ENCODE measurements at regions not wholly inside any gene's neighbourhood (a gene's known extent, or its start where the extent isn't known, plus 50 kb on each side); places are given as distances from the start of the nearest gene placed in this dataset.

DNA sequence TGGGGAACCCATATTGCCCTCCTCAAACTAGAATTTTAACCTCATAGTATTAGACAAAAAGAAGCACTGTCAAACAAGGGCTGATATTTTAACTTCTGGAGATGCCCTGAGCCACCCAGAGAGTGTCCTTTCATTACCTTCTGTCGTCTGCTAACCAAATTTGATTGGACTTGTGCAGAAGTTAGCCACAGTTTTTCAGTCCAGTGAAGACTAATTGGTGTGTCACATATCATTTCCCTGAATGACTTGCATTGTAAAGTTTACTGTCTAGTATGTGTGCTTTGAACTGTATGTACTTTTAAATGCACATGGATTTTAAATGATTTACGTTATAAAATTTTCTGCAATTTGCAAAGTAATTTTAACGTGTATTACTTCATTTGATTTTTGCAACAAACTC lies 646.5 kb downstream of the SATB2 start:
- intact Hi-C loops (cut with micrococcal nuclease) = no loop called here

DNA sequence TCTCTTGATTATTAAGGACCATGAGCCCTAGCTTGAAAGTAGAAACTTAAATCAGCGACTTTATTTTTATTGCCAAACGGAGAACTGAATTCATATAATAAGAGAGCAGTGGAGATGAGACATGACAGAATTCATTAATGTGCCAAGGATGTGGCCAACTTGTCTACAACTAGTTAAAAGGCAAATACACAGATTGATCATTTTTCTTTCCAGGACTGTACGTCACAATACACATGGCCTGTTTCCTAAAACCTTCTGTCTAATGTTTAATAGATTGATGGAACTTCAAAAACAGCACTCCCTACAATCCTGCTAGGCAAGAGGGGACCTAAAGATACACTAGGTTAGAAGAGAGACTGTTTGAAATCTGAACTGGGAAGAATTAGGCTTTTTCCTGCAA lies 647.8 kb downstream of the SATB2 start:
- intact Hi-C loops (cut with micrococcal nuclease) = no loop called here

DNA sequence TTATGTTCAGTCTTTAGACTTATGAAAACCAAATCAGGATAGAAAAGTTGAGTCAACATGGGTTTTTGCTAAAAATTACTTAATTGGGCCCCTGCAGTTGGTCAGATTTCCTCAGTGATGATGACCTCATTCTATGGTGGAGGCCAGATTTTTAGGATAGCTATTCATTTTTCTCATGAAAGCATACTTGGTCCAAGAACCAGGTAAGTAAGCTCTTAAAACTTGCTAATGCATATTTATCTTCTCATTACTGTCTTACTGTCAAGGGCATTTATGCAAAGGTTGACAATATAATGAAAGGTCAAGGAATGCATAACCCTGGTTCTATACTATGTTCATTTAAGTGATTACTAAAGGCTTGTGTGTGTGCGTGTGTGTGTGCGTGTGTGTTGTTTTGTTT lies 650.6 kb downstream of the SATB2 start:
- intact Hi-C loops (cut with micrococcal nuclease) = no loop called here

DNA sequence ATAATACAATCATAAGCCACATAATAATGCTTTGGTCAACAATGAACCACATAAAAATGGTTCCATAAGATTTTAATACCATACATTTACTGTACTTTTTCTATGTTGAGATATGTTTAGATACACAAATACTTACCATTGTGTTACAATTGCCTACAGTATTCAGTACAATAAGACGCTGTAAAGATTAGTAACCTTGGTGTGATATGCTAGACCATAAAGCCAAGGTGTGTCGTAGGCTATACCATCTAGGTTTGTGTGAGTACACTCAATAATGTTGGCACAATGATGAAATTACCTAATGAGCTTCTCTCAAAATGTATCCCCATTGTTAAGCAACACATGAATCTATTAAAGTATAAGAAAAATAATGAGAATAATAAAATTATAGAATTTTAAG lies 662.3 kb downstream of the SATB2 start:
- intact Hi-C loops (cut with micrococcal nuclease) = no loop called here

DNA sequence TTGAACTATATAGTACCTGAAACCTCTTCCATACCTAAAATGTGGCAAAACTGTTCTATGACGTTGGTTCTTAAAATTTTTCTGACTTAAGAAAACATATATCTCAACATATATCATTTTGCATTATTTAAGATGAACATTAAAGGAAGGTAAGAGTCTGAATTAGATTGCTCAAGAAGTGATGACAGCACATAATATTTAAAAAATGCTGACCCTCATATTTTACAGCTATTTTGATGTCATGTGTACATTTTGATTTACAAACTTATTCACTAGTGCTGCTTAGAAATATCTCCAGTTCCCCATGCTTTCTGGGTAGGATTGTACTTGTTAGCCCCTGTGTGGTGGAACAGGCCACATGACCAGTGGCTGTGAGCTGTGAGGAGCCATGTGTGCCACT lies 666.1 kb downstream of the SATB2 start:
- intact Hi-C loops (cut with micrococcal nuclease) = no loop called here

DNA sequence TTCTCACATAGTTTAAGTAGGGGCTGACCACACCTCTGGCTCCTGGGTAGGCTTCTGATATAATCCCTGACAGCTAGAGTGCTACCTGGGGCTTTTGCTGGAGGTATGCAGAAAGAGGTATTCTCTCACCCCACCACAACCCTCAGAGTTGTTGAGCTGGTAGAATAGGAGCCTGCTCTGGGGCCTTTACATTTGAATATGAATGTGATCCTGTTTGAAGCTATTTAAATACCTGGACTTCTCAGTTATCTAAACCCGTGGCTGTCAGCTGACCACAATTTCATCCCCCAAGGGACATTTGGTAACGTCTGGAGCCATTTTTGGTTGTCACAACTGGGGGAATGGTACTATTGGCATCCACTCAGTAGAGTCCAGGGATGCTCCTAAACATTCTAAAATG lies 669.1 kb downstream of the SATB2 start:
- intact Hi-C loops (cut with micrococcal nuclease) = no loop called here

DNA sequence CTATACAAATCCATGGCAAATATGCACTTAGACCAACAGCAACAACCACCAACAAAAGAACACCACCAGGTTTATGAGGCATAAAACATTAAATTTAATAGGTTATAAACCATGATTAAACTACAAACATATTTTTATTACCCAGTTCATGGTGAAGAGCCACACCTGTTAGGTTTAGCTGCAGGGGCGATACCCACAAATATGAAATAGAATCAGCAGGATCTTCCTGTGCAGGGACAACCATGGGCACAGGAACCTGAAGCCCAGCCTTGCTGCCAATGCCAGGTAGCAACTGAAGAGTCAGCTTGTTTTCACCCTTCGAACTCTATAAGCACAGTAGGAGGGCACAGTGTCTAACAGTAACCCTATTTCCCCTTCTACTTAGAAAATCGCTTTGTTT lies 675.0 kb downstream of the SATB2 start:
- intact Hi-C loops (cut with micrococcal nuclease) = no loop called here

DNA sequence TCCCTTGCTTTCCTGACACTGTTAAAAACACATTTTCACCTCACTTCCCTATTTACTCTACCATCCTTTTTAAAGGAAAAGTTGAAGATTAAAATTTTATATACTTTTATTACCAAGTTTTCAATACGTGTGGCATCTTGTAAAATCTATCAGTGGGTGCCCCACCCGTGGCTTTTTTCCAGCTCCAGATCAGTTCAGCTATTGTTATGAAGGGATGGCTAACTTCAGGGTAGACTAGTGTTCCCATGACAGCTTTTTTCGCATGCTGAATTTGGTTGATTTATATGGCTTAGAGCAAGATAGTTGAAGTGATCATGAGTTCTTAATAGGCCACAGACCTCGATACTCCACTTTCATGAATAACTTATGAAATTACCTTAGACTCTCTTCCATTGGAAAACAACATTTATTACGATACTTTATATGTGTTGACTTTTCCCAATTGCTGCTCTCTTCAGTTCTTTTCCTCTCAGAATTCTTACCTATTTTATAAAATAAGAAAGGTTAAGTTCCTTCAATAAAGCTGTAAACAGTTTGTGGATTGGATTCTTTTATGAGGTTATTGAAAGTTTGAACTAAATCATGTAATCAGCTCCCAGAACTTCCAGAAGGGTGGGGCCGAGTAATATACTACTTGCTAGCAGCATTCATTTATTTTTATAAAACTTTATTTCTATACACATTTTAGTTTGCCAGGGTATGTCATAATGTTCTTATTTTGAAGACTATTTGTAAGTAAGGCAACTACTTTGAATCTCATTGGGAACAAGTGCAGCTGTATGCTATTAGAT lies 680.9 kb downstream of the SATB2 start:
- intact Hi-C loops (cut with micrococcal nuclease) = no loop called here

DNA sequence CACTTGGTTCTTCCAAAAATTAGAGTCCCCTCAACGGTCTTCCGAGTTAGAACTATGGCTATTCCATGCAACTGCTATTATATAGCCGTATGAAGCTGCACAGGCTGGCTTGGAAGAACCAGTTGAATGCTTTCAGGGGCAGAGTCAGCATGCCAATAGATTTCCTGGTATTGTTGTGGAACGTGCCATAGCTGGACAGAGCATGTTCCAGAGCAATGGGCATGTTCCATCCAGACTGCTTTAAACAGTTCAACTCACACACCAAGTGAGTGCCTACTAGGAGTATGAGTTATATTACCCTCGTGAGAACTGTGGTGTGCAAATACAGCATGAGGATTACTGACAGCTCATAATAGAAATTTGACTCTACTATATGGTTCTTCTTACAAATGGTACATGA lies 682.0 kb downstream of the SATB2 start:
- intact Hi-C loops (cut with micrococcal nuclease) = no loop called here

DNA sequence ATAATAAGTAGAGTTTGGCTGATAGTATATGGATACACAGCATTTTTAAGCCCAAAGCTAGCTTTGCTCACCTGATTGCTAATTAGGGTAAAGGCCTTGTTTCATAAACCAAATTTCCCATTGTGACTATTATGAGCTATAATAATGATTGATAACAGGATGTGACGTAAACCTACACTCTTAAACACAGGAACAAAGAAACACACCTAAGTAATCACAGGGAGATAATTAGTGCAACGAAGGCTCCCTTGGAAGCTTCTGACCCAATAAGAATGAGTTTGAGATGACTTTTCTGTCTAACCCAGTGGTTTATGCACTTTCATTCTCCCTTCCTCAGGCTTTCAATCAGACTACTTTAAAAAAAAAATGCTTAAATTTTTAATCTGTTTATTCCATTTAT lies 683.2 kb downstream of the SATB2 start:
- intact Hi-C loops (cut with micrococcal nuclease) = no loop called here

DNA sequence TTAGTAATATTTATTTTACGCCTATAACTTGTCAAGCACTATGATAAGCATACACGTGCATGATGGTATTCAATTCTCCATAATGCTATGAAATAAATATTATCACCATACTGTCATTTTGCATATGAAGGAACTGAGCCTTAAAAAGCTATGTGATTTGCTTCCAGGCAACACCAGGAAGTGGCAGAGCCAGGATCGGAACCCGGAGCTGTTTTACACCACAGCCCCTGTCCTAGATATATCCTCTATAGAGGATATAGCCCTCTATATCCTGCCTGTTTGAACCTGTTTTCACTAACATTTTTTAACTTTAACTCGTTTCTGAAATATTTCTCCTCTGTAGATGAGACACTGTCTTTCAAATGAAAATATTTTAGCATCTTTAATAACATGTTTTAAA lies 690.0 kb downstream of the SATB2 start:
- intact Hi-C loops (cut with micrococcal nuclease) = no loop called here

DNA sequence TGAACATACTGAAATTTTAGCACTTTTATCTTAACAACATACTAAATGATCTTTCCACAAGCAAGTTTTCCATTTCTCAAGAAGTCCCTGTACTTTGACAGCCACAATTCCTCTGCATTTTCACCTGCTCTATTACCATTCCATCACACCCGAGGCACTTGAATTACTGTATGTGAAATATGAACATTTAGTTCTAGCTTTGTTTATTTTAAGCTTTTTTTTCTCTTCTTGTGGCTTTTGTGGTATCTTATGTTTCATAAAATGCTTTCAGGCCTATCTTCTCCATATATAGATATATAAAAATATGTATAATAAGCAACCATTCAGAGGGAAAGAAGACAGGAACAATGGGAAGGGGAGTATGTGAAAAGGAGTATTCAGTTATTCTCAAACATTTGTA lies 693.9 kb downstream of the SATB2 start:
- intact Hi-C loops (cut with micrococcal nuclease) = no loop called here

DNA sequence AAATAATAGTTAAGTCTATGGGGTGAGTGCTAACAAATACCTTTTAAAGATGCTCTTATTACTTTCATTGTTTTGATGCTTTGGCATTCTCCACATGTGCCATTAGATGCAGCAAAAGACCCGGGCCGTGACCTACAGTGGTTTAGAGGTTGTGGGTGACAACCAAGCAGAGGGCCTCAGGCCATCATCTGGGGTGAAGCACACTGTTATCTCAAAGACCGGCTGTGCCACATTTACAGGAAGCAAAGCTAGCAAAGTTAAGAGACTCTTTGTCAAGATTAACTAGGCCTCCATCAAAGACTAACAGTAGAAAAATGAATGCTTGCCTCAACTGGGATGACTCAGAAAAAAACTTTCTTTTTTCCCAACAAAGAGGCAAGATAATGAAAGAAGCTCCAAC lies 695.3 kb downstream of the SATB2 start:
- intact Hi-C loops (cut with micrococcal nuclease) = no loop called here

DNA sequence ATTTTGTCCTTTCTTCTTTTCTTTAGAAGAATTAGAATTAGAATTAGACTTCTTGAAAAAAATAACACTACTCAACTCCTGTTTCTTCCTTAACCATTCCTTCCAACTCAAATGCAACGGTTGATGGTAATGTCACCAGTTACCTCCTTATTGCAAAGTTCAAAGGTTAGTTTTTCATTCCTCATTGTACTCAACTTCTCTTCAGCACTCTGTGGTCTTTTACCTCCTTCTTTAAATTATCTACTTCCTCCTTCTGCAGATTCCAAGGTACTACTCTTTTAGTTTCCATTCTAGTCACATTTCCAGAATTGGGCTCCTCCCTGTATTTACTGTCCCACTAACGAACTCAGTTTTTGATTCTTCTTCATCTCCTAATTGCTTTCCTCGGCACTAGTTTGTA lies 700.7 kb downstream of the SATB2 start:
- intact Hi-C loops (cut with micrococcal nuclease) = no loop called here

DNA sequence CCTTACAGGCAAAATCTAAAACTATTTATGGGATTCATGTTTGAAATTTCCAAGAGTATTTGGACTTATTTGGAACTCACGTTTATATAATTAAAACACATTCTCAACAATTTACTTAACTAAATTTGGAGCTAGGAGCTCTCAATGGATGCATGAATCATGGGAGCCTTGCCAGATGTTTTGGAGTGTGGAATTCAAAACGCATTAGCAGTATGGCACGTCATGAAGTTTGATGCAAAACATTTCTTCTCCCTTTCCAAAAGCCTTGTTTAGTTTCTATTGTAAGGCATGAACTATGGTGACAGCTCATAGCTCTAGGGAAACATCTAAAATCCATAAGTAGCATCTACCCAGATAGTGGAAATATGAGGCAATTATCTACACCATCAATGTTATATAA lies 701.6 kb downstream of the SATB2 start:
- intact Hi-C loops (cut with micrococcal nuclease) = no loop called here

DNA sequence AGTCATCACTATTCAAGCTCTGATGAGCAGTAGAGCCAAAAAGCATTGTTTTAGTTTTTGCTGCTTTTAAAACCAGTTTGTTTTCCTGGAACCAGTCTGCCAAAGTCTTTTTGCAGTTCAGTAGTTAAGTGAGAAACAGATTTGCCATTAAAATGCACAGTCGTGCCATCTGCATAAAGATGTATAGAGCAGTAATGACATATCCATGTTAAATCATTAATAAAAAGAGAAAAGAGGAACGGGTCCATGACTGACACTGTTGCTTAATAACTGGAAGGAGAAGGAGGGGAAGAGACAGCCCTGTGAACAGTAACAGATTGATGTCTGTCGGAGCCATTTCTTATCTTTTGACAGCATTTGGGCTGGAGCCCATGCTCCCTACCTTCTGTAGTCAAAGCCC lies 704.6 kb downstream of the SATB2 start:
- intact Hi-C loops (cut with micrococcal nuclease) = no loop called here

DNA sequence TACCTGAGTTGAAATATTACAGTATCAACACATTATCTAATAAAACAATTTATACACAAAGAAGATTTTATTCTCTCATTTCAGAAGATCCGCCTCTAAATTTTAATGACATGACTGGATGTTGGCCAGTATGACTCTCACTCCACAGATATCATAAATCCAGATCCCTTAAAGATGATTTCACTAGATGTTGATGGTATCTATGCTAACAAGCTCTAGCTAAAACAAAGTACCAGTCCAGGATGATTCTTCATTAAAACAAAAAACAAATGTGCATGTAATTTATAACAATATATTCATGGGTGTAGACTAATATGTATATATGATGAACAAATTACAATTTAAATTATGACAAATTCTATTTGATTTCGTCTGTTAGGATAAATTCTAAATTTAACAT lies 708.4 kb downstream of the SATB2 start:
- intact Hi-C loops (cut with micrococcal nuclease) = no loop called here

DNA sequence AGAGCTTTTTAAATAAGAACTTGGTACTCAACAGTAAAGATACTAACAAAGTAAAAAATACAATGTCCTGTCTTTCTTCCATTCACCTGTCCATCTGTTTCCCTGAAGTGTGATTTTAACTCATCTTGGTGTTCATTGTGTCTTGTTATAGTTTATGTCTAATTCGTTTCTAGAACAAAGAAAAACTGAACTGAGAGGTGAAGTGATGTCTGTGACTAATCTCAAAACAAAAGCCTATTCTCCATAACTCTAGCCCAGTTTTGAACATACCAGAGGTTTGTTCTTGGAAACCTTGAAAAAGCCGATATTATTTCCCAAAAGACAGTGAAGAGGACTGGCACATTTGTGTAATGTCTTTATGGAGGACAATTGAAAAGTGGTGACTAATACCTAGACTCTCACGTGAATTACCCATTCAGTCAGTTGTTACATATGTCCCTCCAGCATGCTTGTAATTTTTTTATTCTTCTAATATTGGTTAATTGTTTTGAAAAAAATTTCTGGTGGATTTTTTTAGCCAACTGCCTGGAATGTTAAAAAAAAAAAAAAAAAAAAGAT lies 725.8 kb downstream of the SATB2 start:
- intact Hi-C loops (cut with micrococcal nuclease) = no loop called here

DNA sequence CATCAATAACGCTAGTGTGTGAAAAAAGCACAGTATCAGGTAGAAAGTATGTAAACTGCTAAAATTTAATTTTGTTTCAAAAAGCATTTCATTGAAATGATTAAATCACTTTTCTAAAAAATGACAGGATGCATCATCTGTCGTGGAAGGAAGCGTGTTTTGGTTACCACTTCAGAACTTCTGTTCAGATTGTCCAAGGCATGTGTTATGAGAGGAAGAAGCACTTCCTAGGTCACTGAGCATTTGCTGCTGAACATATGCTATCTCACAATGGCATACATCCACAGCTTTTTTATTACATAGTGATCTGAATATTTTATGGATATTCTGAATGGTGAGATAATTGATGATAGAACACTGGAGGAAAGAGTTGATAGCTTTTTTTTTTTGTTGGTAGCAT lies 737.5 kb downstream of the SATB2 start:
- intact Hi-C loops (cut with micrococcal nuclease) = no loop called here

DNA sequence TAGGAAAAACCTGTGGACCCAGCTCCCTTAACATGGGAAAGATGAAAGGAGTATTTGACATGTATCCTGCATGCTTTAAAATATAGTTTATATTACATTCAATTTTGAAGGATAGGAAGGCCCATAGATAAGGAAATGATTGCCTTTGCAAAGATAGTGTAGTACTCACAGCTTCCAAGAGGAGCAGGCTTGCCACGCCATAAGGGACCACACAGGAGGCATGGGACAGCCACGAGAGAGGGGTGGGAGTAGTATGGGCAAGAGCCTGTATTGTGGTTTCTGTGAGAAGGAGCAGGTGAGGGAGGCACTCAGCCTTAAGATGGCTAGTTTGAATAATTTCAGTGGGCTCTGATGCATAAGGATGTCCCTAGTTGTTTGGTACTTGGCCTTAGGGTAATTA lies 740.3 kb downstream of the SATB2 start:
- intact Hi-C loops (cut with micrococcal nuclease) = no loop called here

DNA sequence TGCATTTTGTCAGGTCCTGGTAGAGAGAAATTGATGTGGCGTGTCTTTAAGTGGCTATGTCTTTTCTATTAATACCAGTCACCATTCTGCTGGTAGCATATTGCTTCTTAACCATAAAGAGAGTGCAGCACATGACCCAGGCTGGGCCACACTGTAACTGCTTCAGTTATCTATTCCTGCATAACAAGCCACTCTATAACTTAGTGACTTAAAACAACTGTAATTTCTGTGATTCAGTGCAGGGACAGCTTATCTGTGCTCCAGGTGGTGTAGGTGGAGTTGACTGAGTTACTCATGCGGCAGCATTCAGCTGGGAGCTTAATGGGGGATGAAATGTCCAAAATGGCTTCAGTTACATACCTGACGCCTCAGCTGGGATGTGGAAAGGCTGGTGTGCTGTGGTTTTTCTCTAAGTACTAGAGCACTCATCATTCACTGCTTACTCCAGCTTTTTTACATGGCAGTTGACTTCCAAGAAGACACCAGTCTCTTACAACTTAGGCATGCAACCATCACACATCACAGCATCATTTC lies 742.4 kb downstream of the SATB2 start:
- intact Hi-C loops (cut with micrococcal nuclease) = no loop called here

DNA sequence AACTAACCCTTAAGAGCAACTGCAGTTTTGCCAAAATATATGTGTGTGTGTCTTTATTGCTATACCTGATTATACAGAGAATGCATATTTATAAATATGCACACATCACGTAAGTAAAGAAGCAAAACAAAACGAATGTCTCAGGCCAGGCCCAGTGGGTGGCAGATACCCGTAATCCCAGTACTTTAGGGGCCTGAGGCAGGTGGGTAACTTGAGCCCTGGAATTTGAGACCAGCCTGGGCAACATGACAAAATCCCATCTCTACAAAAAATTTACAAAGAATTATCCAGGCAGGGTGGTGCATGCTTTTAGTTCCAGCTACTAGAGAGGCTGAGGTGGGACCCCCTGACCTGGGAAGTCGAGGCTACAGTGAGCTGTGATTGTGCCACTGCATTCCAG lies 745.3 kb downstream of the SATB2 start:
- intact Hi-C loops (cut with micrococcal nuclease) = no loop called here

DNA sequence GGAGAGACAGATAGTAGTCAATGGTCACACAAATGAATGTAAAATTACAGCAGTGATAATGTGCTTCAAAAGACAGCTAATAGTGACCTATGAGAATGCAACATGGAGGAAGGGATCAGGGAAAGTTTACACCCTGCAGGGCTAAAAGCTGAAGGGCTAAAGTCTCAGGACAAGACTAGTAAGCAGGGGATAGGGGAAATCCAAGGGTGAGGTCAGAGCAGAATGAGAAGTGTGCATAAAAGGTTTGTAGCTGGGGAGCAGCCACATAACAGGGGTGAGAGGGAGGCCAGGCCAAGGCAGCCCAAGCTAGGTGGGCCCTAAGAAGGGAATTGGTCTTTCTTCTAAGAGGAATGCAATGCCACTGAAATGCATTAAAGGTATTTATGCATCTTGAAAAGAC lies 746.3 kb downstream of the SATB2 start:
- intact Hi-C loops (cut with micrococcal nuclease) = no loop called here

All from T-helper 1 cell treated with Interleukin-12 subunit alpha and Interleukin-12 subunit beta and Interleukin-4 antibody, amounts not matched to agents 30 ng/mL and 1 ng/mL, for 36 hours (primary cell).